Right lobe of liver (tissue), 4 donors: ENCODE measurements at regions not wholly inside any gene's neighbourhood (a gene's known extent, or its start where the extent isn't known, plus 50 kb on each side); places are given as distances from the start of the nearest gene placed in this dataset.

Source experiments
- POLR2A ChIP-seq: fragments of 450-650 bp; IDR thresholded peaks from one replicate; pipeline ENCODE4 v1.6.1; 2017; ENCODE audit warnings: antibody characterized with exemption, mild to moderate bottlenecking
- TF ChIP-seq, protein P1 (sequence below), 4 donors: fragments of 200-600 bp in 3 of 4; fragments of 450-650 bp in 1 of 4; IDR thresholded peaks; one replicate each; pipeline versions ENCODE4 v1.5.1 to v1.8.0; 2016 to 2022; ENCODE audit warnings: antibody characterized with exemption in 4 of 4, mild to moderate bottlenecking in 2 of 4
- donor health status: DM: no; HTN: no; CAD: no.
- donor health status: DM: no; HTN: no; CAD: no.
- donor health status: DM: no; HTN: yes; CAD: no.

- TF ChIP-seq, protein P1, sequence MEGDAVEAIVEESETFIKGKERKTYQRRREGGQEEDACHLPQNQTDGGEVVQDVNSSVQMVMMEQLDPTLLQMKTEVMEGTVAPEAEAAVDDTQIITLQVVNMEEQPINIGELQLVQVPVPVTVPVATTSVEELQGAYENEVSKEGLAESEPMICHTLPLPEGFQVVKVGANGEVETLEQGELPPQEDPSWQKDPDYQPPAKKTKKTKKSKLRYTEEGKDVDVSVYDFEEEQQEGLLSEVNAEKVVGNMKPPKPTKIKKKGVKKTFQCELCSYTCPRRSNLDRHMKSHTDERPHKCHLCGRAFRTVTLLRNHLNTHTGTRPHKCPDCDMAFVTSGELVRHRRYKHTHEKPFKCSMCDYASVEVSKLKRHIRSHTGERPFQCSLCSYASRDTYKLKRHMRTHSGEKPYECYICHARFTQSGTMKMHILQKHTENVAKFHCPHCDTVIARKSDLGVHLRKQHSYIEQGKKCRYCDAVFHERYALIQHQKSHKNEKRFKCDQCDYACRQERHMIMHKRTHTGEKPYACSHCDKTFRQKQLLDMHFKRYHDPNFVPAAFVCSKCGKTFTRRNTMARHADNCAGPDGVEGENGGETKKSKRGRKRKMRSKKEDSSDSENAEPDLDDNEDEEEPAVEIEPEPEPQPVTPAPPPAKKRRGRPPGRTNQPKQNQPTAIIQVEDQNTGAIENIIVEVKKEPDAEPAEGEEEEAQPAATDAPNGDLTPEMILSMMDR (IDR thresholded peaks at IDR 0.05), result no peak
- TF ChIP-seq POLR2A, result no peak
Observed at GRCh38 chr2:138182250-138182936, 218.1 kb downstream of the HNMT start.
